IMR-90 (cell line): ENCODE measurements at regions not wholly inside any gene's neighbourhood (a gene's known extent, or its start where the extent isn't known, plus 50 kb on each side); places are given as distances from the start of the nearest gene placed in this dataset.

ENCODE experiments used
- BHLHE40 ChIP-seq: fragments of 150-350 bp; IDR thresholded peaks from 2 replicates; pipeline ENCODE4 v1.6.1; 2016; ENCODE audit warnings: mild to moderate bottlenecking, low read depth, low read length
- CHD1 ChIP-seq: IDR thresholded peaks from 2 replicates; pipeline ENCODE4 v1.6.1; 2012; ENCODE audit warnings: low read depth, low read length, improper control_type of control experiment
- CTCF ChIP-seq: conservative IDR thresholded peaks from 2 replicates; pipeline ENCODE4 v1.5.1; 2012; ENCODE audit warnings: mild to moderate bottlenecking, low read depth, low read length, improper control_type of control experiment
- ELK1 ChIP-seq: fragments of 150-350 bp; IDR thresholded peaks from 2 replicates; pipeline ENCODE4 v1.6.1; 2016; ENCODE audit warnings: low read depth, mild to moderate bottlenecking, low read length, moderate library complexity, borderline replicate concordance
- FOS ChIP-seq: fragments of 150-350 bp; IDR thresholded peaks from 2 replicates; pipeline ENCODE4 v1.6.1; 2016; ENCODE audit warnings: low read depth, low read length
- MXI1 ChIP-seq: IDR thresholded peaks from 2 replicates; pipeline ENCODE4 v1.6.1; 2012; ENCODE audit warnings: low read depth, mild to moderate bottlenecking, low read length, moderate library complexity, borderline replicate concordance
- POLR2A ChIP-seq: IDR thresholded peaks from 2 replicates; pipeline ENCODE4 v1.6.1; 2012; ENCODE audit warnings: mild to moderate bottlenecking, low read depth, low read length
- RAD21 ChIP-seq: IDR thresholded peaks from 2 replicates; pipeline ENCODE4 v1.6.1; 2012; ENCODE audit warnings: low read length, improper control_type of control experiment
- RCOR1 ChIP-seq: IDR thresholded peaks from 2 replicates; pipeline ENCODE4 v1.6.1; 2012; ENCODE audit warnings: mild to moderate bottlenecking, low read length, improper control_type of control experiment; ENCODE audit not compliant: insufficient replicate concordance
- RFX5 ChIP-seq: IDR thresholded peaks from 2 replicates; pipeline ENCODE4 v1.8.0; 2012; ENCODE audit warnings: low read depth, mild to moderate bottlenecking, low read length, moderate library complexity
- SMC3 ChIP-seq: fragments of 150-350 bp; IDR thresholded peaks from 2 replicates; pipeline ENCODE4 v1.6.1; 2016; ENCODE audit warnings: low read depth, mild to moderate bottlenecking, antibody characterized with exemption, low read length, moderate library complexity
- USF2 ChIP-seq: fragments of 150-350 bp; IDR thresholded peaks from 2 replicates; pipeline ENCODE4 v1.6.1; 2017; ENCODE audit warnings: mild to moderate bottlenecking, antibody characterized with exemption, low read length, low read depth

DNA sequence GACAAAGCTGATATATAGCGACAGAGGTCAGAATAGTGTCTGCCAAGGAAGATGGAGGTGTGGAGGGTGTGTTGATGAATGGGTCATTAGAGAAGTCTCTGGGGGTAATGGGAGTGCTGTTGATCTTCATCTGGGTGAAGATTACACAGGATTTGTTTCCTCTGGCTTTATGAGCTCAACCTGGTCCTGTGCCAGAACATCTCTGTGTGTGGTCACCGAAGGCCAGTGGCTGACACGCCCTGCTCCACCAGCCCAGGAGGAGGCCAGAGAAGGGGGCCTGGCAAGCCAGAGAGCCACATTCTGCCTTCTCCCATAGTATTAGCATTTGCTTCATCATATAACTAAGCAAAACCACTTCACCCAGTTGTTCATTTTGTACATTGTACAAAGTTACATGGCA lies 121.1 kb downstream of the ZNF621 start:
- TF ChIP-seq CTCF (no peak), SMC3 (no peak), POLR2A (no peak), ELK1 (no peak), MXI1 (no peak), CHD1 (no peak), USF2 (no peak), RAD21 (no peak), RCOR1 (no peak), BHLHE40 (no peak), RFX5 (no peak), FOS (no peak)
